GM10266 (cell line): ENCODE measurements at regions not wholly inside any gene's neighbourhood (a gene's known extent, or its start where the extent isn't known, plus 50 kb on each side); places are given as distances from the start of the nearest gene placed in this dataset.

Experiments used
- DNase-seq: peaks from one replicate; pipeline ENCODE4 v3.0.0; 2012; ENCODE audit errors: extremely low spot score
- TF ChIP-seq, protein P1 (sequence below): IDR thresholded peaks from 2 replicates; pipeline ENCODE4 v1.5.1; 2012; ENCODE audit warnings: mild to moderate bottlenecking, low read depth; ENCODE audit not compliant: control insufficient read depth, insufficient read depth; ENCODE audit errors: missing control alignments

DNA sequence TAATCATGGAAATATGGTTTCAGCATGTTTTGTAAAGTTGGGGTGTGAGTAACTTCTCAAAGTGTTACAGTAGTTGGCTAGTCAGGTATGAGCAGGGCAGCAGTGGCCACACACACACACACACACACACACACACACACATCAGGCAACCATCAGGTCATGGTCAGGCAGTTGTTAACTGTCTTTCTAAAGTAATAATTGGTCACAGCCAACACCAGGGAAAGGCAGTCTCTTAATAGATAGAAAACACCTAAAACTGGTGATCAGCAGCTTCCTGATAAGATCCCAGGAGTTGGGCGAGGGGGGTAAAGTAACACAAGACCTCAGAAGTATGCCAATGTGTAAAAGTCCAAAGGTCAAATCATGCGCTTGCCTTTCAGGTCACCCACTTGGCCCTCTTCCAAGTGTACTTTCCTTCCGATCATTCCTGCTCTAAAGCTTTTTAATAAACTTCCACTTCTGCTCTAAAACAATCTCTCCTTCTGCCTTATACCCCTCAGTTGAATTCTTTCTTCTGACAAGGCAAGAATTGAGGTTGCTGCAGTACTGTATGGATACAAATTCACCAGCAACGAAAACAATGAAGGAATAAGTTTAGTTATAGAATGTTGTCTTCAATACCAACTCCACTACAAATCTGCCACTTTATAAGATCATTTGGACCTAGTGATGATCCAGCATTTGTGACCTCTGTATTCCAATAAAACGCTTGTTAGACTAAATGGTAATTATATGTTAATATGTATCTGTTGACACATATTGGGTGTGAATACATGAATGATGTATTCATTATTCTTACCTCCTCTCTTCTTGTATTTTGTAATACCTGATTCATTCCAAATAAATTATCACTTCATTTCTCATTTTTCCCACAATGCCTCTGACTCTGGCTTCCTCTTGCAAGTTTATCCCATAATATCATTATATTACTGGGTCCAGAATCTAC lies 254.3 kb downstream of the METTL4 start:
- TF ChIP-seq, protein P1, sequence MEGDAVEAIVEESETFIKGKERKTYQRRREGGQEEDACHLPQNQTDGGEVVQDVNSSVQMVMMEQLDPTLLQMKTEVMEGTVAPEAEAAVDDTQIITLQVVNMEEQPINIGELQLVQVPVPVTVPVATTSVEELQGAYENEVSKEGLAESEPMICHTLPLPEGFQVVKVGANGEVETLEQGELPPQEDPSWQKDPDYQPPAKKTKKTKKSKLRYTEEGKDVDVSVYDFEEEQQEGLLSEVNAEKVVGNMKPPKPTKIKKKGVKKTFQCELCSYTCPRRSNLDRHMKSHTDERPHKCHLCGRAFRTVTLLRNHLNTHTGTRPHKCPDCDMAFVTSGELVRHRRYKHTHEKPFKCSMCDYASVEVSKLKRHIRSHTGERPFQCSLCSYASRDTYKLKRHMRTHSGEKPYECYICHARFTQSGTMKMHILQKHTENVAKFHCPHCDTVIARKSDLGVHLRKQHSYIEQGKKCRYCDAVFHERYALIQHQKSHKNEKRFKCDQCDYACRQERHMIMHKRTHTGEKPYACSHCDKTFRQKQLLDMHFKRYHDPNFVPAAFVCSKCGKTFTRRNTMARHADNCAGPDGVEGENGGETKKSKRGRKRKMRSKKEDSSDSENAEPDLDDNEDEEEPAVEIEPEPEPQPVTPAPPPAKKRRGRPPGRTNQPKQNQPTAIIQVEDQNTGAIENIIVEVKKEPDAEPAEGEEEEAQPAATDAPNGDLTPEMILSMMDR, result no peak
- no peak for DNase-seq

DNA sequence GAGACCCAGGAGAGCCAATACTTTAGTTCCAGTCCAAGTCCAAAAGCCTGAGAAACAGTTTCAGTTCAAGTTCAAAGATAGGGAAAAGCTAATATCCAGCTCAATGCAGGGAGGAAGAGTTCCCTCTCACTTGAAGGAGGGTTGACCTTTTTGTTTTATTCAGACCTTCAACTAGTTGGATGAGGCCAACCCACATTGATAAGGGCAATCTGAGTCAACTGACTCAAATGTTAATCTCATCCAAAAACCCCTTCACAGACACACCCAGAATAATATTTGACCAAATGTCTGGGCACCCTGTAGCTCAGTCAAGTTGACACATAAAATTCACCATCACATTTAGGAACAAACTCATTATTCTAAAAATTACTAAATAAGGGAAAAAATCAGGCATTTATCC lies 246.8 kb downstream of the METTL4 start:
- TF ChIP-seq, protein P1, result no peak
- no peak for DNase-seq

DNA sequence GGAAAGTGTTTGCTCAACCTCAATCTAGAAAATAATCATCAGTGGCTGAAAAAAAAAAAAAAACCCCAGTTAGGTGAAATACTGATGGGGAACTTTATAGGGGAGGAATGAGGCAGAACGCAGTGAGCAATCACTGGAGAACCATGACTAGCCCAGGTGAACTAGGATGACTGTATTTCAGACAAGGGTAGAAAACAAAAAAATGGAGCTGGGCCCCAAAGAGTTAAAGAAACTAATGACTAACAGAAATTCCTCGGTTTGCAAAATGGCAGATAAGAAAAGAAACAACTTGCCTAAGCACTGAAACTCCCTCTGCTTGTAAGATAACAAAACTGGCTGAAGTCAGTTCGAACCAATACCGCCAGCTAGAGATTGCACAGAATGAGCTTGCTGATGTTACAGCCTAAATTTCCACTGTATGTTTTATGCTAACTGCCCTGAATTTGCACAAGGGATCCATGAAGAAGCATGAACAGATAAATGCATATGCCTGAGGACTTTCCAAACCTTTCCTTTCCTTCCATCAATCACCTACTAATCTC lies 245.9 kb downstream of the METTL4 start:
- TF ChIP-seq, protein P1, result no peak
- DNase-seq, result no peak

DNA sequence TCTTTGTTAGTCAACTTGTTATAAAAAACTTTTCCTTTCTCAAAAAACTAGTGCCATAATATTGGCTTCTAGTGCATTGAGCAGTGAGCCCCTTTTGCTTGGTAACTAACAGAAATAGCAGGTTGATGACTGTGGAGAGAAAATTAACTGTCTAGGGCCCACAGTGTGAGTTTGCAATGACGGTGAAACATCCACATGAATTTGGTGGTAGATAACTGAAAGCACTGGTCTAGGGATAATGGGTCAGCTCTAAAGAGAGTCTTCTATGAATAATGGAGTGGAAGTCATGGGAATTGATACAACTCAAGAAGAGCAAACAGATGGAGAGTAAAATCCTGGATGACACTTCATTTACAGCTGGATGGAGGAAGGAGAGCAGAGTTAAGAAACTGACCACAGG lies 245.4 kb downstream of the METTL4 start:
- no peak for DNase-seq
- TF ChIP-seq, protein P1, result no peak

DNA sequence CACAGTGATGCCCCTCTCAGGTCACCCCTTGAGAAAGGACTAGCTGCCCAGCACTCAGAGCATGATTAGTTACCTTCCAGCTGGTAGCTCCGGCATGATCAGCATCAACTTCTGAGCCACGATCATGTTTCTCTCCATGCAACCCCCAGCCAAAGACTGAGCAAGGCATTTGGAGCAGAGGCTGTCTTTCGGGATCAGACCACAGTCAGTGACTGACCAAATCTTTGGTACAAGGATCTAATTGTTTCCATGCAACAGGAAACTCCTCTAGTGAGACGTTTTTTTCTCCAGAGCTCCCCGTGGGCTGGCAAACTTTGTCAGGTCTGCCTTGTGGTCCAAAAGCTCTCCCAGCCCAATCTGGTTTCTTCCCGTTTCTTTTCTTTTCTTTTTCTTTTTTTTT lies 244.3 kb downstream of the METTL4 start:
- no peak for DNase-seq
- TF ChIP-seq, protein P1, result no peak

DNA sequence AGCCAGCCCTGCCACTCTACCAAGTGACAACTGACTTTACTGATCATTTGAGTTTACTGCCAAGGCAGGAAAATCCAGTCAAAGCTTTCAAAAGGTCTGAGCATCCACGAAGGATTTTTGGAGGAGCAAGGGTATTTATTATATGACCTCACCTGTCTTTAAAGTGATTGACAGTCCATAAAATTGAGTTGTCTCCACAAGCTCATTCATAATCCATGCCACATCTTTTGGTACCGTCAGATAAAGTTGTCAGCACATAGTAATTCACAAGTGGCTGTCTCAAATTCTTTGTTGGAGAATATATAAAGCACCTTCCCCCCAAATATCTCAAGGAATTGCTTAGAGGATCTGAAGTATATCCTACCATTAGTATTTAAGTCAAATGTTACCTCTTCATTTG lies 240.5 kb downstream of the METTL4 start:
- TF ChIP-seq, protein P1, result no peak

DNA sequence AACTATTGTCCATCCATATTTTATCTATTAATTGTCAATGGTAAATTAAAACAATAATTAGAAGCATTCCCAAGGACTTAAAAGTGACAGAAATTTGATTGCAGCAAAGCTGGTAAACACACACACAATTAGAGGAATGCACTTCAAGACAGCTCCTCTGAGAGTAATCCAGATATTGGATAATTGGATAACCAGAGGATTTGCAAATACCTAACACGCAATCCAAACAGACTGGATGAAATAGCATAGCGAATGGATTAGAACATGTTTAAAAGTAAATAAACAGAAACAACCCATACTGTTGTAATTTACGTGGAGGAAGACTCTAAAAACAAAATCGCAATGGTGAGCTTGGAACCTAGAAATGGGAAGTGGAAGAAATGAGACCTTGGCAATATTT lies 239.8 kb downstream of the METTL4 start:
- TF ChIP-seq, protein P1, result no peak
- DNase-seq, result no peak

More for the DNA sequence above, 240.5 kb downstream of the METTL4 start:
- no peak for DNase-seq
